Right atrium auricular region (tissue), 2 donors: ENCODE measurements at regions not wholly inside any gene's neighbourhood (a gene's known extent, or its start where the extent isn't known, plus 50 kb on each side); places are given as distances from the start of the nearest gene placed in this dataset.

ENCODE experiments used
- DNase-seq: peaks from one replicate; pipeline ENCODE4 v3.0.0-alpha.2; 2019; ENCODE audit warnings: low spot score
- H3K27ac ChIP-seq, 2 donors: fragments of 200-600 bp; sonication (generic); 1 replicate in 1 of 2; 2 replicates in 1 of 2; pipeline ENCODE4 v1.5.1; 2016 to 2019
- H3K27me3 ChIP-seq, 2 donors: fragments of 200-600 bp; sonication (generic); one replicate each; pipeline versions ENCODE4 v1.5.1 to v1.6.0; 2017 to 2019
- H3K36me3 ChIP-seq: fragments of 200-600 bp; sonication (generic); one replicate; pipeline ENCODE4 v1.5.1; 2016
- H3K4me1 ChIP-seq, 2 donors: fragments of 200-600 bp; sonication (generic); one replicate each; pipeline versions ENCODE4 v1.5.1 to v1.6.0; 2017 to 2019
- H3K4me3 ChIP-seq, 2 donors: fragments of 200-600 bp; sonication (generic); 1 replicate in 1 of 2; 2 replicates in 1 of 2; pipeline ENCODE4 v1.5.1; 2017 to 2019; ENCODE audit warnings: mild to moderate bottlenecking in 1 of 2, moderate library complexity in 1 of 2
- H3K9me3 ChIP-seq, 2 donors: fragments of 200-600 bp; sonication (generic); one replicate each; pipeline ENCODE4 v1.5.1; 2019
- CTCF ChIP-seq, 2 donors: fragments of 200-600 bp; sonication (generic); IDR thresholded peaks; one replicate each; pipeline ENCODE4 v1.5.1; 2019; ENCODE audit warnings: antibody characterized with exemption in 2 of 2

GRCh38 chr9:19619221-19619620, 169.6 kb downstream of the SLC24A2 start:
- Histone ChIP-seq H3K27ac (no peak overlapping the region), H3K27me3 (no peaks in the 10 kb centered on the region), H3K9me3 (no peaks in the 10 kb centered on the region), H3K36me3 (no peaks in the 10 kb centered on the region), H3K4me3 (no peak overlapping the region), H3K4me1 (no peaks in the 10 kb centered on the region)
- DNase-seq: no peak
- TF ChIP-seq CTCF (IDR thresholded peaks at IDR 0.05): no peak

GRCh38 chr9:19618816-19619215, 170.0 kb downstream of the SLC24A2 start:
- no peaks in the 10 kb centered on the region for H3K4me1 ChIP-seq
- H3K36me3 ChIP-seq: no peaks in the 10 kb centered on the region
- H3K9me3 ChIP-seq: no peaks in the 10 kb centered on the region
- DNase-seq: no peak
- no peaks in the 10 kb centered on the region for H3K27me3 ChIP-seq
- no peak overlapping the region for H3K4me3 ChIP-seq
- TF ChIP-seq CTCF (IDR thresholded peaks at IDR 0.05): no peak
- no peak overlapping the region for H3K27ac ChIP-seq

GRCh38 chr9:19615036-19615624, 173.7 kb downstream of the SLC24A2 start:
- no peaks in the 10 kb centered on the region for H3K27me3 ChIP-seq
- TF ChIP-seq CTCF (IDR thresholded peaks at IDR 0.05): no peak
- no peak for DNase-seq
- H3K36me3 ChIP-seq: no peaks in the 10 kb centered on the region
- H3K27ac ChIP-seq: no peak overlapping the region
- no peaks in the 10 kb centered on the region for H3K9me3 ChIP-seq
- H3K4me3 ChIP-seq: no peak overlapping the region
- no peaks in the 10 kb centered on the region for H3K4me1 ChIP-seq

GRCh38 chr9:19614294-19614693, 174.5 kb downstream of the SLC24A2 start:
- DNase-seq: no peak
- no peaks in the 10 kb centered on the region for H3K27me3 ChIP-seq
- no peak for TF ChIP-seq CTCF (IDR thresholded peaks at IDR 0.05)
- H3K27ac ChIP-seq: no peak overlapping the region
- H3K4me1 ChIP-seq: no peaks in the 10 kb centered on the region
- no peak overlapping the region for H3K4me3 ChIP-seq
- no peaks in the 10 kb centered on the region for H3K9me3 ChIP-seq
- H3K36me3 ChIP-seq: no peaks in the 10 kb centered on the region

GRCh38 chr9:19600538-19600937, 188.3 kb downstream of the SLC24A2 start:
- Histone ChIP-seq H3K4me3 (no peak overlapping the region), H3K27me3 (no peaks in the 10 kb centered on the region), H3K36me3 (no peaks in the 10 kb centered on the region), H3K4me1 (no peaks in the 10 kb centered on the region), H3K9me3 (no peaks in the 10 kb centered on the region), H3K27ac (no peak overlapping the region)
- no peak for TF ChIP-seq CTCF (IDR thresholded peaks at IDR 0.05)
- no peak for DNase-seq

GRCh38 chr9:19598722-19599121, 189.9 kb downstream of the ACER2 start:
- no peak for TF ChIP-seq CTCF (IDR thresholded peaks at IDR 0.05)
- Histone ChIP-seq H3K4me3 (no peak overlapping the region), H3K9me3 (no peaks in the 10 kb centered on the region), H3K27me3 (no peaks in the 10 kb centered on the region), H3K27ac (no peak overlapping the region), H3K36me3 (no peaks in the 10 kb centered on the region), H3K4me1 (no peaks in the 10 kb centered on the region)
- DNase-seq: no peak
